ENCODE measurements at regions not wholly inside any gene's neighbourhood (a gene's known extent, or its start where the extent isn't known, plus 50 kb on each side); places are given as distances from the start of the nearest gene placed in this dataset.
"Not testable (repeated sequence)": the region's sequence is repeated elsewhere in the genome, so short reads cannot be mapped to it uniquely, and the experiment has no call there.

- no peak for DNase-seq
Observed at GRCh38 chr12:4822572-4822971, 87.1 kb upstream of the KCNA1 start.

GRCh38 chr12:4824380-4824779 lies 85.3 kb upstream of the KCNA1 start:
- peak; percentile 80 to 82 for DNase-seq

GRCh38 chr12:4825011-4825858 lies 84.5 kb upstream of the KCNA1 start:
- peak in 1 of 2 experiments; percentile 24 for DNase-seq

GRCh38 chr12:4826909-4827308 lies 82.8 kb upstream of the KCNA1 start:
- no peak for DNase-seq

GRCh38 chr12:4828176-4828575 lies 81.5 kb upstream of the KCNA1 start:
- DNase-seq: no peak

DNA sequence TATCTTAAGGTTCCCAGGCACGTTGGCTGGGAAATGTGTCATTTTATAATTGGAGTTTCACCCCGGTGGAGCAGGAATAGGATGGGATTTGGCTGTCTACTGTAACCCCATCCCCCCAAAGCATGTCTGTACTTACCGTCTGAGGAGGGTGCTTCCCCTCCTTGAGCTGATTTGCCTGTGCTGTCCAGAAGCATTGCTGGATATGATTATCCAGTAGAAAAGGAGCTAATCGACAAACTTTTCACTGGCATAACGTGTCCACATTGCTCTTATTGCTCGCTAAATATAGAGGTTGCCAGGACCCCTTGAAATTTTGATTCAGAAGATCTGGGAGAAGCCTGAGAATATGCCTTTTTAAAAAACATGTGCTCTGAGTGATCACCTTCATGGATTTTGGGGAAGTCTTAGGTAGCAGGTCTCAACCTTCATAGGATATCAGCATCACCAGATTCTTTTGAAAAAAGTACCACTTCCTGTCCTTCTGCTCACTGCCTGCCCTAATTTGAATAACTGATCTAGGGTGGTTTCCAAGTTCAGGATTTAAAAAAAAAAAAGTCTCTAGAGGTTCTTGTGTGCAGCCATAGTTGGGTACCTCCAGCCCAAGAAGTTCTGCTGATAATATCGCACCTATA lies 80.4 kb upstream of the KCNA1 start:
- no peak for DNase-seq

- DNase-seq: no peak
Observed at GRCh38 chr12:4829793-4830162, 79.9 kb upstream of the KCNA1 start.

DNA sequence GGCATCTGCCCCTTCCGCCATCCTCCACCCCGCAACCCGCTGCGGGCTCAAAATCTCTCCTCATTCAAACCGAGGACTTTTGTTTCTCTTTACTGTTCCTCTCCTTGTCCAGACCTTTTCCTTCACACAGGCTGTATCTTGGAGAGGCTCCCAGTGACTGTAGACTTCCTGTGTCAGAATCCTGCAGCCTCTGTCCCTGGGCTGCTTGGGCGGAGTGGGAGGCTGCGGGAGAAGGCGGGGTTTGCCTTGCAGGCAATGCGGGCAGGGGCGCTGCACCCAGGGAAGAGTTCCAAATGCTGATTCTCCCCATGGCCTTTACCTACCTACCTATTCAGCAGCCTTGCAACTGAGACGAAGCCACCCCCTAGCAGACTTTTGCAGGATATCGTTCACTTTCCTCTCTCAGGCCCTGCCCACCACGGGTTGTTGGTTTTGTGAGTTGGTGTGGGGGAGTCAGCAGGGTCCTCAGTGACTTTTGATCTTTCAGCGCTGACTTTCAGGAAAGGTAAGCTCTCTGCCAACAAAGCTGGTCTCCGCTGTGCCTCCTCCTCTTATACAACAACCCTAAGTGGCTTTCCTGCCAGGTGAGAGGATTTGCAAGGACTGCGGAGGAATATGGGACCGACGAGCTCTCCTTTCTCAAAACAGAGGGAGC lies 79.0 kb upstream of the KCNA1 start:
- DNase-seq: no peak

DNA sequence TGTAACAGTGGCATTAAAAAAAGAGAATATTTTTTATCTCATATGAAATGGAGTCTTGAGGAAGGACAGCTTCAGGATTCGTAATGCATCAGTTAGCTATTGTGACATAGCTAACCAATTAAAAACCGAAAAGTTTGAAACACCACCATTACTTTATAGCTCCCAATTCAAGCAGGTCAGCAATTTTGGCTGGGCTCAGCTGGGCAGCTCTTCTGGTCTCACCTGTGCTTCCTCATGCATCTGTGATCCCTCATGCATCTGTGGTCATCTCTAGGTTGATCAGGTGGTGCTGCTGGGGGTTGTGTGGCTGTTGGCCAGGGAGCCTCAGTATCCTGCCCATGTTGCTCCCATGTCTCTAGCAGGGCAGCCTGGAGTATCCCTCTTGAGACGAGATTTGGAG lies 76.7 kb upstream of the KCNA1 start:
- DNase-seq: no peak

DNA sequence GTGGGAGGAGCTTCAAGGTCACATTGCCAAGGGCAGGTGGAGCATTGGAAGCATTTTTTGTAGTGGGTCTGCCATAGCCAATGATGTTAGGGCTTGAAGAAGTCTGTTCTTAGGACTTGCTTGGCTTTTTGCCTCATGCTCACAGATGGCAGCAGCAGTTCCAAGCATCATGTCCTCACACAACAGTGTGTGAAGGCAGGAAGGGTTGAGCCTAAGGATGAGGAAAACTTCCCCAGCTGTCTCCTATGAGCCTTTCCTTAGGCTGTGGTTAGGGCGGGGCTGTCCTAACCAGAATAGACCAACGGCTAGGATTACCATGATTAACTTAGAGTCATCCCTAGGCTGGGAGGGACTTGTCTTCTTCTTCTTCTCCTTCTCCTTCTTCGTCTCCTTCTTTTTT lies 76.2 kb upstream of the KCNA1 start:
- no peak for DNase-seq

GRCh38 chr12:4842401-4842800 lies 67.3 kb upstream of the KCNA1 start:
- not testable (repeated sequence) for DNase-seq

- no peak for DNase-seq
Observed at GRCh38 chr12:4843907-4844306, 65.8 kb upstream of the KCNA1 start.

DNA sequence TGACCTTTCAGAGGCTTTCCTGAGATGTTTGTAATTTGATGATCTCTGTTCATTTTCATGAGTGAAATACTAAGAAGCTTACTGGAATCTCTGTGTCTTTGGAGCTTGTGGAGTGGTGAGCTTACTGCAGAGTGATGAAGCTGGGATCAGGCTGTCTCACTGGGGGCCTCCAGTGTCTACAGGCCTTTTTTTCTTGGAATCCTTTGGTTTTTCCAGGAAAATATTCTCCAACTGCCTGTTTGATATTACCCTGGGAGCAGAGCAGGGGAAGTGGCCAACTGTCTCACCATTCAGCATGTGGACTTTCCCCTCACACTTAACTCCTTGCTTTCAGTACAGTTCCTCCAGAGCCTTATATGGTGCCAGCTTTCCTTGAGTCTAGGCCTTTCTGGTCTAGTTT lies 62.0 kb upstream of the KCNA1 start:
- DNase-seq: no peak

DNA sequence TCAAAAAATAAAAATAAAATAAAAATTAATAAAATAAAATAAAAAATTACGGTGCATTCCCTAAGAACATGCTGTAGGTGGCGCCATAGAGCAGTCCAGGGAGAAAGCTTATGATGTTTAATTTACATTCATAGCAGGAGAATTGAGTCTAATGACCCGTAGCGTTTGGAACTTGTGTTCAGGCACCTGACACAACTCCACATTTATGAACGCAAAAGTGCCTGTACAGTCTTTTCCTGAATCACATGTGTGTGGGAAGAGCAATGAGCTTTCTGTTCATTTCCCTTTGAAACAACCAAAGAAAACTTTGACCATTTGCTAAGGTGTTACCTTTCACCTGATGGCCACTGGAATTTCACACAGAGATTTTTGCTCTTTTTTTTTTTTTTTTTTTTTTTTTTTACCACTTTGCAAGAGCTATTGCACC lies 60.6 kb upstream of the KCNA1 start:
- peak in 1 of 2 experiments; percentile 28 for DNase-seq

DNA sequence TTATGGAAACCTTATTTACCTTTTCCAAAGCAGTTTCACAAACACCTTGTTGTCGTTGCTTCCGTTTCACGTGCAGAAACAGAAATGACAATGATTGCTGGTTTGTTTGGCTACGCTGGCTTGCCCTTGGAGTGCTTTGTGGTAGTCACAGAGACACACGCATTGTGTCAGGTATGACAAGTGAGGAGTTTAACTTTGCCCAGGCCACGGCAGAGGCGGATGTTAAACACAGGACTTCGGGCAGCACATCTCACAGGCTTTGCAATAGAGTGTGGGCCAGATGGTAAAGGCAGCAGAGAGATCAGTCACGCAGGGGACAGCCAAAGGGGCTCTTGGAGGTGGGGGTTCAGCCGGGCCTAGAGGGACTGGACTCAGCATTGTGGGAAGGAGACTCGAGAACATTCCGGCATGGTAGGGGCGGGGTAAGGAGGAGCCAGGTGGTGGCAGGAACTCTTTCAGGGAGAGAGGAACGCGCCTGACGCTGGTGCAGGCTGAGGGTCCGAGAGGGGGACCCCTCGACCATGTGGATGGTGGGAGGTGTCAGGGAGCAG lies 59.8 kb upstream of the KCNA1 start:
- DNase-seq: no peak

- DNase-seq: no peak
Observed at GRCh38 chr12:4850857-4851380, 58.8 kb upstream of the KCNA1 start.

DNA sequence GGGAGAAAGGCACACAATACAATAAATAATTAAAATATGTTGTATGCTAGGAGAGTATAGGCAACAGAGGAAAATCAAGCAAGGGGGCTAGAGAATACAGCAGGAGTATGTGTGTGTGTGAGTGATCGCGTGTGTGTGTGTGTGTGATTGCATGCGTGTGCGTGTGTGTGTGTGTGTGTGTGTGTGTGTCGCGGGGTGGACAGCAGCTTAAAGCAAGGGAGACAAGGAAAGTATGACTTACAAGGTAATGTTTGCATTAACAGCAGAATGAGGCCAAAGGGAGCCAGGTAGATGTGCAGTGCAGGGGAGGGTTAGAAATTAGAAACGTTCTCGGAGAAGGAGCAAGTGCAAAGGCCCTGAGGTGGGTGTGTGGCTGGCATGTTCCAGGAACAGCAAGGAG lies 57.4 kb upstream of the KCNA1 start:
- no peak for DNase-seq

- no peak for DNase-seq
Observed at GRCh38 chr12:4852911-4853310, 56.8 kb upstream of the KCNA1 start.

DNA sequence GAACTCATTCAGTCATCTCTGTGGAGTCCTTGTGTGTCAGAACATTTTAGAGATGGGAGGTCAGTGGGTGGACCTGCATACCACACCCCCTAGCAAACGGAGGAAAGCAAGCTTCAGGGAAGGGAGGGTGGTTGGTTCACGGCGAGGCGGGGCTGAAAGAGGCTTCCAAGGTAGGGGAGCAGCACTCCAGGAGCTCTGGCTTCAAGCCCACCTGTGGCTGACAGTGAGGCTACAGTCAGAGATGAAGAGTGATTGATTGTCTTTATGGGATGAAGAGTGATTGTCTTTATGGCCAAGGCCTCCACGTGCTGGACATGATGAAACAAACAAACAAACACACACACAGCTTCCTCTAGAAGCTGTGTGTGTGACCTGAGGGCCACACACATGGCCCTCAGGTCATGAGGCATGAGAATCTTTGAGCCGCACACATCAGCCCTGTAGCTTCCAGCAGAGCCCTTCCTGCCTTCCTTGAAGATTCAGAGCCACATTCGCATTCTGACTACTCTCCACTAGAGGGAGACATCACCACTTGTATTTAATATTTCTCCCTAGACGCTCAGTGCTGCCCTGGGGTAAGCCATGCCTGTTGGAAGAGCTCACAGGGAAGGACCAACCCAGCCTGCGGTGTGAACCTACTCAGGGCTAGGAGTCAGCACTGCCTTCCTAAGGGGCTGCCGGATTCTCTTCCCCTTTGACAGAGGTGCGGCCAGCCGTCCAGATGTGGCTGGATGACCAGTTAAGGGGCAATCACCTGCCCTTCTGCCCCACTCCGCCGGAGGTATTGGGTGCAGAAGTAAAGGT lies 54.4 kb upstream of the KCNA1 start:
- DNase-seq: peak in 1 of 2 experiments; percentile 82

DNA sequence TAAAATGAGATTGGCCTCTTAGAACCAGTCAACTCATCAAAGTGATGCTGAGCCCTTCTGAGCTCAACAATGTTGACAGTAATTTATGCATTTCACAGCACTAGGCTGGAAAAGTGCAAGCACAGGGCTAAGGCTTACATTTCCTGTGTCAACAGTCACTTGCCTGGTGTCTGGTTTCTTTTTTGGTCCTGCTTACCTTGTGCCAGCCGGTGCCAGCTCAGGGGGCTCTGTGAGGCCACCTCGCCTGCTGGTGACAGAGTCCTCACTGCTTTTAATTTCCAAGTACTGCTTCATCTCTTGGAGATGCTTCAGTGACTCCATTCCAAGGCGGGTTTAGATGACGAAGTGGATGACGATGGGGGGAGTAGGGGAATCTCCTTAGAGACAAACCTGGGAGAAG lies 53.1 kb upstream of the KCNA1 start:
- DNase-seq: no peak

DNA sequence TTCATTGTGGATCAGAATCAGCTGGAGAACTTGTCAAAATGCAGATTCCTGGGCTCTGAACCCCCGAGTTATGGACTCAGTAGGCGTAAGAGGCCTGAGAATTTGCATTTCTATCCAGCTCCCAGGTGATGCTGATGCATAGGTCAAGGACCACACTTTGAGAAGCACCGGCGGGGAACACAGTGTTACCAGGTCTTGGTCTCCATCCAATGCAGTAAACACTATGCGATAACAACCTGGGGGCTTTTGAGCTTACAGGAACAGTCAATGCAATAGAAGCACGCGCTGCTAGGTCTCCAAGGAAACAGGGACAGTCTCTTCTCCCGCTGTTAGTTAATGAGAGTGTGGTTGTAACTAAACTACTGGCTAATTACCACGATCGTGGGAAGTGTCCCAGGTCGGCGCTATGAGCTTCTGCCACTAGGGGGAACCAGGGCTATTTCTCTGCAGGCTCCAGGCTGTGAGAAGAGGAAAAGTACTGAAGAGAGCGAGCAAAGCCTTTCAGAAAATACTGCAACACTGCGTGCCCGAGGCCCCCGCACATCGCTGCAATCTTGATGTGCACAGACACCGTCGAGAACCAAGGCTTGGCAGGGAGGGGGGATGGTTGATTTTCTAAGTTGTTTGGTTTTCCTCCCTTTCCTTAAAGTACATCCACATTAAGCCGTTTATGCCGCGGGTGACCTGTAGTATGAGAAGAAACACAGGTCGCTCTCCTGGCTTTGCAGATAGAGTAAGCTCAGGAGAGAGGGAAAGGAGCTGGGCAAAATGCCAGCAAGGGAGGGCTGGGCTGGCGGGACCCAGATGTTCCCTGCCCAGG lies 52.0 kb upstream of the KCNA1 start:
- peak; percentile 27 to 70 for DNase-seq

DNA sequence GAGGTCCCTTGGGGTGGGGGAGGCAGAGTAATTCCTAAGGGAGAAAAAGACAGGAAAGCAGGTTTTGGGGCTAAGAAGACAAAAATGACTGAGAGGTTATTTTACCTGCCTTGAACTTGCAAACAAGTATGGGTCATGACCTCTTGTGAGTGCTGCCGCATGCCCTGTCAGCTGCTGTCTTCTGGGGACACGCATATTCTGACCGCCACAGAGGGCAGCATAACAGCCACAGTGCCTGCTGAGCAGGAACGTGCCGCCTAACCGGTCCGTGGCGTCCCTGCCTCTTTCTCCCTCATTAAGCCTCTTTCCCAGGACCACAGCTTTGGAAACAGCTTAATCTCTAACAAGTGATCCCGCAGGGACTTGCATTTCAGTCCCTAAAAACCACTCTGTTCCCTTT lies 51.3 kb upstream of the KCNA1 start:
- no peak for DNase-seq
